Activated naive CD4-positive, alpha-beta T cell treated with anti-CD3 and anti-CD28 coated beads for 36 hours (primary cell): ENCODE measurements at regions not wholly inside any gene's neighbourhood (a gene's known extent, or its start where the extent isn't known, plus 50 kb on each side); places are given as distances from the start of the nearest gene placed in this dataset.

Experiments
- CTCF ChIA-PET: fragments of 350-600 bp; sonication (Branson Sonifier 250); formaldehyde crosslinking; loops from one replicate; lab custom pipeline; 2021; ENCODE audit warnings: antibody characterized with exemption; lab: Charles Lee
- DNase-seq: peaks from one replicate; pipeline ENCODE4 v3.0.0-alpha.2; 2020
- H3K27ac Mint-ChIP-seq: one replicate; pipeline ENCODE4 v1.8.0; 2021; ENCODE audit warnings: mild to moderate bottlenecking, mixed read lengths
- H3K27me3 Mint-ChIP-seq: one replicate; pipeline ENCODE4 v1.8.0; 2021; ENCODE audit warnings: low read depth, mixed read lengths
- H3K36me3 Mint-ChIP-seq: one replicate; pipeline ENCODE4 v1.8.0; 2021; ENCODE audit warnings: low read depth, mixed read lengths
- H3K4me1 Mint-ChIP-seq: one replicate; pipeline ENCODE4 v1.8.0; 2021; ENCODE audit warnings: low read depth, mixed read lengths
- H3K4me3 Mint-ChIP-seq: one replicate; pipeline ENCODE4 v1.8.0; 2021; ENCODE audit warnings: mild to moderate bottlenecking, moderate library complexity, mixed read lengths
- H3K9me3 Mint-ChIP-seq: one replicate; pipeline ENCODE4 v1.8.0; 2021; ENCODE audit warnings: mixed read lengths
- intact Hi-C: fragments of 100-400 bp; cut with micrococcal nuclease; formaldehyde crosslinking; loops from one replicate; pipeline ENCODE4 v1.15.1; 2023

DNA sequence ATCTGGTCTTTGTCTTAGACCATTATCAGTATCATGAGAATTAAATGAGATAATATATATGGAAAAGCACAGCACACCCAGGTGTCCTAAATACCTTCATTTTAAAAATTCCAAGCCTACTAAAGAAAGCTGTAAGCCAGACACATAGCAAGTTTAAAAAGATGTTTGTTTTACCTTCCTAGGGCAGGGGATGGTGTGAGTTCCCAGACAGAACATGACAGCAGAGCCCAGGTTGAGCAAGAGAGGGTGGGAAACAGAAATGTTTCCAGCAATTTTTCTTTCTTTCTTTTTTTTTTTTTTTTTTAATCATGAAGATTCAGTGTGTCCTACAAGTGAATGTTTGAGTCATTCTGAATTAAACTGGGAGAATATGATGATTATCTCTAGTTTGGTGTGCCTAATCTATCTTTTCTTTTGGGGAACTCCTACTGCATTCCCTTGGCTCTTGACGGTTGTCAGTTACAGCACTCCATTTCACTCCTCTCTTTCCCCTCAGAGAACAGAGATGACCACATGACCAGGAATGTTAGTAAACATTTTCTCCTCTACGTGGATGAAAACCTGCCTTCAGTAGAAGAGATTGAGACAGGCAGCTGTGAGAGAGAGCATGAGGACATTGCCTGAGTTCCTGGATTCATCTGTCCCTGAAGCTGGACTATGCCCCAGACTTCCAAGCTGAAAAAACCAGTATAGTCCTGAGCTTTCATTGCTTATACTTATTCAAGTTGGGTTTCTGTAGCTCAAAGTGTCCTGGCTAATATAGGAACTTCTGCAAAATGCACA lies 54.5 kb upstream of the ARL14 start:
- Mint-ChIP-seq H3K4me1 (no peaks in the 10 kb centered on the region), H3K9me3 (no peaks in the 10 kb centered on the region), H3K27me3 (peaks cover 11% of the 10 kb centered on the region), H3K4me3 (no peak overlapping the region), H3K27ac (no peak overlapping the region), H3K36me3 (no peaks in the 10 kb centered on the region)
- no peak for DNase-seq
- CTCF ChIA-PET, result interaction anchor here (0.7 kb wide), 1 partner anchor 1822 kb away, joined by 3 read pairs; no protein-coding TSS in a partner anchor
- intact Hi-C loops, result no loop called here

DNA sequence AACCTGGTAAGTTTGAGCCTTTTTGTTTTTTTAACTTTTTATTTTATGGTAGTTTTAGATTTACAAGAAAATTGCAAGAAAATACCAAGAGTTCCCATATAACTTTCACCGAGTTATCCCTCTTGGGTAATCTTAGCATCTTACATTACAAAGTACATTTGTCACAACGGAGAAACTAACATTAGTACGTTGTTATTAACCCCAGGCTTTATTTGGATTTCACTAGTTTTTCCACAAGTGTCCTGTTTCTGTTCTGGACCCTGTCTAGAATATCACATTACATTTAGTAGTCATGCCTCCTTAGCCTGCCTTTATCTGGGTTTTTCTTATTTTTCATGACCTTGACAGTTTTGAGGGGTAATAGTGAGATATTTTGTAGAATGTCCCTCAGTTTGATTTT lies 53.5 kb upstream of the KPNA4 start:
- no peaks in the 10 kb centered on the region for H3K9me3 Mint-ChIP-seq
- H3K4me3 Mint-ChIP-seq, result no peak overlapping the region
- no peaks in the 10 kb centered on the region for H3K36me3 Mint-ChIP-seq
- intact Hi-C loops, result no loop called here
- CTCF ChIA-PET, result no interaction called here
- H3K27ac Mint-ChIP-seq, result no peak overlapping the region
- no peak for DNase-seq
- H3K27me3 Mint-ChIP-seq, result peaks cover 12% of the 10 kb centered on the region
- H3K4me1 Mint-ChIP-seq, result no peaks in the 10 kb centered on the region

DNA sequence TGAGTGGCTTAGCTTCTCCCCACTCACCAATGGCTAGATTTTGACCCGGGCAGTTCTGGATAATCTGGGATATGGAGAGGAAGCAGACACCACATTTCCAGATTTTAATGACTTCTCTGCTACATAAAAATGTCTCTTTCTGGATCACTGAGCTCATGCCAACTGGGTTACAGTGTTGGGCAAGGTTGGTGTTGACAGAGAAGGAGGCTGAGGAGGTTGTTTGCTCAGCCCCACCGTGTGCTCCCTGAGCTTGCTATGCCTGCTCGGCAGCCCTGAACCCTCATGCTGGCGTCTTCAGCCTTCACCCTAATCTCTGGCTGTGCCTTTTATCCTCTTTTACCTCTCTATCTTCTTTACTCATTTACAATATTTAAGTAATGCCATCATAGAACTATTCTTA lies 53.0 kb upstream of the KPNA4 start:
- no peaks in the 10 kb centered on the region for H3K4me1 Mint-ChIP-seq
- DNase-seq, result no peak
- CTCF ChIA-PET, result no interaction called here
- peaks cover 12% of the 10 kb centered on the region for H3K27me3 Mint-ChIP-seq
- no peak overlapping the region for H3K4me3 Mint-ChIP-seq
- H3K9me3 Mint-ChIP-seq, result no peaks in the 10 kb centered on the region
- no peaks in the 10 kb centered on the region for H3K36me3 Mint-ChIP-seq
- intact Hi-C loops, result no loop called here
- H3K27ac Mint-ChIP-seq, result no peak overlapping the region

DNA sequence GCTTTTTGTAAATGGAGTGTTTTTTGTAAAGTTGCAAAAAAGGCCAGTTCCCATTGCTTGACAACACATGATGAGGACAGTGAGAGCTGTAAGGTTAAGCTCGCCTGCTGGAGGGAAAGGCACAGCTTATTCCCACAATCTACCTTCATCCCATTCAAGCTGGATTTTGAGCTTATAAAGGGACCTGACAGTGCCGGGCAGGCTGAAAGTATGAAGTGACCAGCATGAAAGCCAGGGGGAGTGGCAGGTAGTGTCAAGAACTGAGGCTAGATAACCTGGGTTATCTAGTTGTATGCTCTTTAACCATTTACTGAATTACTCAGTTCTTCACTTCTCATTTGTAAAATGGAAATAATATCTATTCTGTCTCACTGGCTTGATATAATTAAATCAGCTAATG lies 52.3 kb upstream of the KPNA4 start:
- Mint-ChIP-seq H3K4me1 (no peaks in the 10 kb centered on the region), H3K4me3 (no peak overlapping the region), H3K27me3 (peaks cover 15% of the 10 kb centered on the region), H3K36me3 (no peaks in the 10 kb centered on the region), H3K9me3 (no peaks in the 10 kb centered on the region), H3K27ac (no peak overlapping the region)
- DNase-seq, result no peak
- intact Hi-C loops, result no loop called here
- CTCF ChIA-PET, result no interaction called here

DNA sequence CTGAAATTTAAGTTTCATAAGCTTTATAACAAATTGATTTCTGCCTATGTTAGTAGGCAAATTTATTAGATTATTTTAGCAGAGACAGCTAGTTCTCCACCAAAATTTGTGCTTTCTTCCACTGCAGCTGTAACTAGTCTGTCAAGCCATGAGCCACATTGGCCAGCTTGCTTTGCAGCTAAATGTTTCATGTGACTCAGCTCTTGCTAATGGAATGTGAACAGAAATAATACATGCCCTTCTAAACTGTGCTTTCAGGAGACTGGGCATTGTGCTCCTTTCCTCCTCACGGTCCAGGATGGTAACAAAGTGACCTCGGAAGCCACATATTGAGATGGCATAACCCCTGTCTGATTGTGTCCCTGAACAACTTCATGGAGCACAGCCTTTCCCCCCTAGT lies 51.3 kb upstream of the KPNA4 start:
- intact Hi-C loops, result no loop called here
- Mint-ChIP-seq H3K27ac (no peak overlapping the region), H3K9me3 (no peaks in the 10 kb centered on the region), H3K27me3 (peaks cover 19% of the 10 kb centered on the region), H3K4me3 (no peak overlapping the region), H3K36me3 (no peaks in the 10 kb centered on the region), H3K4me1 (no peaks in the 10 kb centered on the region)
- DNase-seq, result no peak
- CTCF ChIA-PET, result no interaction called here

DNA sequence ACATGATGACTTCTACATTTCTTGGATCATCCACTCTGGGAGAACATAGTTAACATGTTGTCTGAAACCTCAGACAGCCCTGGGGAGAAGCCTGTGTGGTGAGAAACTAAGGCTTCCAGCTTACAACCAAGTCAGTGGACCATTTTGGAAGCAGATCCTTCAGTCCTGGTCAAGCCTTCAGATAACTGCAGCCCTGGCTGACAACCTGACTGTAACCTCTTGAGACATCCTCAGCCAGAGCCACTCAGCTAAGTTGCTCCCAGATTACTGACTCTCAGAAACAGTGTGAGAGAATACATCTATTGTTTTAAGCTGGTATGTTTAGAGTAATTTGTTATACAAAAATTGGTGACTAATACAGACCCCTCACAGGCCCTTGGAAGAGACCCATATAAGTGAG lies 50.9 kb upstream of the KPNA4 start:
- intact Hi-C loops, result no loop called here
- Mint-ChIP-seq H3K4me1 (no peaks in the 10 kb centered on the region), H3K9me3 (no peaks in the 10 kb centered on the region), H3K27ac (no peak overlapping the region), H3K4me3 (no peak overlapping the region), H3K27me3 (peaks cover 21% of the 10 kb centered on the region), H3K36me3 (no peaks in the 10 kb centered on the region)
- DNase-seq, result no peak
- CTCF ChIA-PET, result no interaction called here
